ENCODE measurements at regions not wholly inside any gene's neighbourhood (a gene's known extent, or its start where the extent isn't known, plus 50 kb on each side); places are given as distances from the start of the nearest gene placed in this dataset.

GRCh38 chr2:2565671-2566070, 234.6 kb upstream of the MYT1L start:
- no peak overlapping the region for H3K4me3 ChIP-seq (ENCODE audit: low read depth, low read length)
- TF ChIP-seq CTCF (conservative IDR thresholded peaks at IDR 0.05; ENCODE audit: low read depth, low read length) = no peak
- no peak for DNase-seq (ENCODE audit: low read depth)

GRCh38 chr2:2564300-2565078, 233.4 kb upstream of the MYT1L start:
- TF ChIP-seq CTCF (conservative IDR thresholded peaks at IDR 0.05; ENCODE audit: low read depth, low read length) = no peak
- no peak for DNase-seq (ENCODE audit: low read depth)
- no peak overlapping the region for H3K4me3 ChIP-seq (ENCODE audit: low read depth, low read length)

- no peak for DNase-seq (ENCODE audit: low read depth)
Measured at GRCh38 chr2:2563309-2563860, 232.3 kb upstream of the MYT1L start.

GRCh38 chr2:2562867-2563266, 231.8 kb upstream of the MYT1L start:
- TF ChIP-seq CTCF (conservative IDR thresholded peaks at IDR 0.05; ENCODE audit: low read depth, low read length) = no peak
- H3K4me3 ChIP-seq (ENCODE audit: low read depth, low read length) = no peak overlapping the region
- DNase-seq (ENCODE audit: low read depth) = no peak

More at GRCh38 chr2:2563309-2563860, 232.3 kb upstream of the MYT1L start:
- no peak for TF ChIP-seq CTCF (conservative IDR thresholded peaks at IDR 0.05; ENCODE audit: low read depth, low read length)
- H3K4me3 ChIP-seq (ENCODE audit: low read depth, low read length) = no peak overlapping the region

- no peak overlapping the region for H3K4me3 ChIP-seq (ENCODE audit: low read depth, low read length)
- DNase-seq (ENCODE audit: low read depth) = no peak
- no peak for TF ChIP-seq CTCF (conservative IDR thresholded peaks at IDR 0.05; ENCODE audit: low read depth, low read length)
Measured at GRCh38 chr2:2561346-2562095, 230.4 kb upstream of the MYT1L start.

- H3K4me3 ChIP-seq (ENCODE audit: low read depth, low read length) = no peak overlapping the region
- no peak for TF ChIP-seq CTCF (conservative IDR thresholded peaks at IDR 0.05; ENCODE audit: low read depth, low read length)
Measured at GRCh38 chr2:2560374-2561015, 229.4 kb upstream of the MYT1L start.

More at GRCh38 chr2:2560374-2561015, 229.4 kb upstream of the MYT1L start:
- DNase-seq (ENCODE audit: low read depth) = no peak

All from choroid plexus epithelial cell (primary cell).